Fibroblast of villous mesenchyme (primary cell): ENCODE measurements at regions not wholly inside any gene's neighbourhood (a gene's known extent, or its start where the extent isn't known, plus 50 kb on each side); places are given as distances from the start of the nearest gene placed in this dataset.
"Not testable (repeated sequence)": the region's sequence is repeated elsewhere in the genome, so short reads cannot be mapped to it uniquely, and the experiment has no call there.

ENCODE experiments used
- DNase-seq: peaks from one replicate; pipeline ENCODE4 v3.0.0-alpha.2; 2010; ENCODE audit warnings: low read depth
- H3K4me3 ChIP-seq: 2 replicates; pipeline ENCODE4 v1.5.1; 2011; ENCODE audit warnings: low read depth, mild to moderate bottlenecking, low read length
- TF ChIP-seq, protein P1 (sequence below): IDR thresholded peaks from 2 replicates; pipeline ENCODE4 v1.5.1; 2012; ENCODE audit warnings: low read depth, mild to moderate bottlenecking, low read length; ENCODE audit not compliant: insufficient read depth

DNA sequence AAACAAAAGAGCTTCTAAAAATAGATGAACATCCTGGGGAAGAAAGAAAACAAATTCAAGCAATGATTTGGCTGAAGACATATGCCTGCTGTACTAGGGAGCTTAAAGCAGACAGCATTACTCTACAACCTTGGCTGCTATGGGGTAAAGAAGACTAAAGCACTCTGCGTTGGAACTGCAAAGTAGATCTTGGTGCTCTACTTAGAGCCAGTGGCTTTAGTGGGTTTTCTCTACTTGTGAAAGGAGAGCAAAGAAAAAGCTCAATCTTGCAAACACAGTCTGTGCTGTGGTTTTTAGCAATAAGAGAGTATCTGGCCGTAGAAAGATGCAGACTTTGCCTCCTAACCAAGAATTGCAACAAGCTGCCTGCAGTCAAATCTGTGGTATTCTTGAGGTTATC is 334.7 kb upstream of the NDST3 start:
- TF ChIP-seq, protein P1, sequence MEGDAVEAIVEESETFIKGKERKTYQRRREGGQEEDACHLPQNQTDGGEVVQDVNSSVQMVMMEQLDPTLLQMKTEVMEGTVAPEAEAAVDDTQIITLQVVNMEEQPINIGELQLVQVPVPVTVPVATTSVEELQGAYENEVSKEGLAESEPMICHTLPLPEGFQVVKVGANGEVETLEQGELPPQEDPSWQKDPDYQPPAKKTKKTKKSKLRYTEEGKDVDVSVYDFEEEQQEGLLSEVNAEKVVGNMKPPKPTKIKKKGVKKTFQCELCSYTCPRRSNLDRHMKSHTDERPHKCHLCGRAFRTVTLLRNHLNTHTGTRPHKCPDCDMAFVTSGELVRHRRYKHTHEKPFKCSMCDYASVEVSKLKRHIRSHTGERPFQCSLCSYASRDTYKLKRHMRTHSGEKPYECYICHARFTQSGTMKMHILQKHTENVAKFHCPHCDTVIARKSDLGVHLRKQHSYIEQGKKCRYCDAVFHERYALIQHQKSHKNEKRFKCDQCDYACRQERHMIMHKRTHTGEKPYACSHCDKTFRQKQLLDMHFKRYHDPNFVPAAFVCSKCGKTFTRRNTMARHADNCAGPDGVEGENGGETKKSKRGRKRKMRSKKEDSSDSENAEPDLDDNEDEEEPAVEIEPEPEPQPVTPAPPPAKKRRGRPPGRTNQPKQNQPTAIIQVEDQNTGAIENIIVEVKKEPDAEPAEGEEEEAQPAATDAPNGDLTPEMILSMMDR, result no peak
- no peak overlapping the region for H3K4me3 ChIP-seq
- DNase-seq, result no peak

DNA sequence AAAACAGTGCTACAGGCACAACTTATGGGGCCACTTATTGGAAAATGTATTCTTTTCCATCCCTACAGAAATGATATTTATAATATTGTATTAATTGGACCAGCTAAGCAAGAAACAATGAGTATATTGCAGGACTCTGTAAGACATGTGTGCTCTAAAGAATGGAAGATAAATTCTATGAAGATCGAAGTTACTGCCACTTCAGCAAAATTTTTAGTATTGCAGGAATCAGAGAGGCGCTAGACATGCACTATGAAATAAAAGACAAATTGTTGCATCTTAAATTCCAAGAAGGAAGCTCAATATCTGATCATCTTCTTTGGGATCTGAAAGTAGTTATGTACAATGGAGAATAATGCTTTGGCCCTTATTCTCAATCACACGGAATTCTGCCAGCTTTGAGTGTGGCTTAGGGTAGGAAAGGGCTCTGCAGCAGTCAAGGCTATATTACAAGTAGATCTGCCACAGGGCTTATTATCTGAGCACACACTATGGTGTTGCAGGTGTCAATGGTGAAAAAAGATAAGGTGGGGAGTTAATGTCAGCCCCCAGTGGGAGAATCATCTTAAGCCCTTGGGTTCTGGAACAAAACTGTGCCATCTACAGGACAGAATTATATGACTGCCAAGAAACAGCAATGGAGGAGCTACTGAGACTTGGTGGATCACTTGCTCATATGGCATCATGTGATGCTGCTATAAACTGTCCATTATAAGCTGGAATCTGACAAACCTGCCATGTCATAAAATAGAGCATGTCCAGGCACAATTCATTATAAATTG is 334.0 kb upstream of the NDST3 start:
- no peak for DNase-seq
- TF ChIP-seq, protein P1, result no peak

DNA sequence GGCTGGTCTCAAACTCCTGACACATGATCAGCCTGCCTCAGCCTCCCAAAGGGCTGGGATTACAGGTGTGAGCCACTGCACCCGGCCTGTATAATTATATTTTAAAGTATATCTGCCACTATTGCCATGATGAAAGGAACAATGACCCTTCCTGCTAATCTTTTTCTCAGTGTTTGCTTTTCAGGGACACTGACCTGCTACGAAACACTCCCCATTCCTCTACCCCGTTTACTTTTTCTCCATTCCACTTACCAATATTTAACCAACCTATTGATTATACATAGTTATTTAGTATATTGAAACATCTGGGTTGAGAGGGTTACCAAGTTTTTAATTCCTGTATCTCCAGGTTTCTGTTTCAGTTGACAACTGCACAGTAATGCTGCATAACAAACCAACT is 331.9 kb upstream of the NDST3 start:
- TF ChIP-seq, protein P1, result no peak
- no peak for DNase-seq
- H3K4me3 ChIP-seq, result no peak overlapping the region

More for the DNA sequence above, 334.0 kb upstream of the NDST3 start:
- H3K4me3 ChIP-seq, result no peak overlapping the region

DNA sequence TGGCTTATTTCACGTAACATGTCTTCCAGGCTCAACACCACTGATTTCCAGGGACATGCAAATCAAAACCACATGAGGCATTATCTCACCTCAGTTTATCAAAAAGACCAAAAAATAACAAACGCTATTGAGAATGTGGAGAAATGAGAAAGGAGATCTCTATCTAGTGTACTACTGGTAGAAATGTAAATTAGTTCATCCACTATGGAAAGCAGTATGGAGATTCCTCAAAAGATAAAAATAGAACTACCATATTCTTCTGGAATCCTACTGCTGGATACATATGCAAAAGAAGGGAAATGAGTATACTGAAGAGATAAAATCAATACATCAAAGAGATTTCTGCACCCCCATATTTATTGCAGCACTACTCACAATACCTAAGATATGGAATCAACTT is 329.6 kb upstream of the NDST3 start:
- no peak overlapping the region for H3K4me3 ChIP-seq
- no peak for DNase-seq
- TF ChIP-seq, protein P1, result no peak

DNA sequence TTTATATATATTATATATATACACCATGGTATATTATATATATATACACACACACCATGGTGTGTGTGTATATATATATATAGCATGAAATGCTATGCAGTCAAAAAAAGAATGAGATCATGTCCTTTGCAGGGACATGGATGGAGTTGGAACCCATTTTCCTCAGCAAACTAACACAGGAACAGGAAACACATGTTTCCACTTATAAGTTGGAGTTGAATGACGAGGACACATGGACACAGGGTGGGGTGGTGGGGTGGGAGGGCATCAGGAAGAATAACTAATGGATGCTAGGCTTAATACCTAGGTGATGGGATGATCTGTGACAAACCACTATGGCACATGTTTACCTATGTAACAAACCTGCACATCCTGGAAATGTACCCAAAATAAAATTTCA is 293.6 kb upstream of the NDST3 start:
- no peak overlapping the region for H3K4me3 ChIP-seq
- no peak for DNase-seq
- TF ChIP-seq, protein P1, result no peak

DNA sequence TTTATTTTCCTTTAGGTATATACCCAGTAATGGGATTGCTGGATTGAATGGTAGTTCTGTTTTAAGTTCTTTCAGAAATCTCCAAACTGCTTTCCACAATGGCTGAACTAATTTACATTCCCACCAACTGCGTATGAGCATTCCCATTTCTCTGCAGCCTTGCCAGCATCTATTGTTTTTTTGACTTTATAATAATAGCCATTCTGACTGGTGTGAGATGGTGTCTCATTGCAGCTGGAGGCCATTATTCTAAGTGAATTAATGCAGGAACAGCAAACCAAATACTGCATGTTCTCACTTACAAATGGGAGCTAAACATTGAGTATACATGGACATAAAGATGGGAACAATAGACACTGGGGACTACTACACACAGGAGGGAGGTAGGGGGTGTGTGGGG is 288.9 kb upstream of the NDST3 start:
- DNase-seq, H3K4me3 ChIP-seq: not testable (repeated sequence)

DNA sequence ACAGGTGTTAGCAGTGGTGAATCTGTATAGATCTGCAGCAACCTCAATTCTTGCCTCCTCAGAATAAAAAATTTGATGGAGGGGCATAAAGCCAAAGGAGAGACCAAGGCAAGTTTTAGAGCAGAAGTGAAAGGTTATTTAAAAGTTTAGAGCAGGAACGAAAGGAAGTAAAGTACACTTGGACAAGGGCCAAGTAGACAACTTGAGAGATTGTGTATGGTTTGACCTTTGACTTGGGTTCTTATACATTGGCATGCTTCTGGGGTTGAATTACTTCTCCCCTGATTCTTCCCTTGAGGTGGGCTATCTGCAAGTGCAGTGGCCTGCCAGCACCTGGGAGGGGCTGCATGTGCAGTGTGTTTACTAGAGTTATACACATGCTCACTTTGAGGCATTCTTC is 278.8 kb upstream of the NDST3 start:
- TF ChIP-seq, protein P1, result no peak
- H3K4me3 ChIP-seq, result no peak overlapping the region
- no peak for DNase-seq
